ENCODE measurements at regions not wholly inside any gene's neighbourhood (a gene's known extent, or its start where the extent isn't known, plus 50 kb on each side); places are given as distances from the start of the nearest gene placed in this dataset.
"Not testable (repeated sequence)": the region's sequence is repeated elsewhere in the genome, so short reads cannot be mapped to it uniquely, and the experiment has no call there.

- TF ChIP-seq CTCF (IDR thresholded peaks at IDR 0.05; ENCODE audit: insufficient read depth, missing control alignments): no peak
- DNase-seq (ENCODE audit: insufficient read length, low spot score) (no peak), FAIRE-seq (no peak)
Observed at GRCh38 chr11:38884145-38884865, 2286.3 kb upstream of the RAG2 start.

GRCh38 chr11:38867338-38867737 lies 2269.3 kb upstream of the RAG2 start:
- TF ChIP-seq CTCF (IDR thresholded peaks at IDR 0.05; ENCODE audit: insufficient read depth, missing control alignments): no peak
- DNase-seq (ENCODE audit: insufficient read length, low spot score) (no peak), FAIRE-seq (no peak)

GRCh38 chr11:38865922-38866321 lies 2267.9 kb upstream of the RAG2 start:
- DNase-seq (ENCODE audit: insufficient read length, low spot score) (no peak), FAIRE-seq (no peak)
- no peak for TF ChIP-seq CTCF (IDR thresholded peaks at IDR 0.05; ENCODE audit: insufficient read depth, missing control alignments)

- no peak for DNase-seq (ENCODE audit: insufficient read length, low spot score)
- no peak for FAIRE-seq
- no peak for TF ChIP-seq CTCF (IDR thresholded peaks at IDR 0.05; ENCODE audit: insufficient read depth, missing control alignments)
Observed at GRCh38 chr11:38842991-38843390, 2245.0 kb upstream of the RAG2 start.

- no peak for TF ChIP-seq CTCF (IDR thresholded peaks at IDR 0.05; ENCODE audit: insufficient read depth, missing control alignments)
- DNase-seq (ENCODE audit: insufficient read length, low spot score): no peak
- FAIRE-seq: no peak
Observed at GRCh38 chr11:38839071-38839470, 2241.0 kb upstream of the RAG2 start.

- DNase-seq (ENCODE audit: insufficient read length, low spot score) (no peak), FAIRE-seq (no peak)
- TF ChIP-seq CTCF (IDR thresholded peaks at IDR 0.05; ENCODE audit: insufficient read depth, missing control alignments): no peak
Observed at GRCh38 chr11:38835966-38836365, 2237.9 kb upstream of the RAG2 start.

- DNase-seq (ENCODE audit: insufficient read length, low spot score): no peak
- peak; percentile 25 for TF ChIP-seq CTCF (IDR thresholded peaks at IDR 0.05; ENCODE audit: insufficient read depth, missing control alignments)
- no peak for FAIRE-seq
Observed at GRCh38 chr11:38824573-38824972, 2226.5 kb upstream of the RAG2 start.

- not testable (repeated sequence) for FAIRE-seq; DNase-seq (ENCODE audit: insufficient read length, low spot score)
Observed at GRCh38 chr11:38821786-38822185, 2223.8 kb upstream of the RAG2 start.
